ENCODE measurements at regions not wholly inside any gene's neighbourhood (a gene's known extent, or its start where the extent isn't known, plus 50 kb on each side); places are given as distances from the start of the nearest gene placed in this dataset.

GRCh38 chr10:88069338-88069737 is 205.9 kb downstream of the PTEN start:
- no peak for TF ChIP-seq POLR2A (IDR thresholded peaks at IDR 0.05; ENCODE audit: low read depth, low read length)
- TF ChIP-seq SPI1 (IDR thresholded peaks at IDR 0.05; ENCODE audit: low read depth, low read length) = no peak

Measured in GM12891 (cell line).